ENCODE measurements at regions not wholly inside any gene's neighbourhood (a gene's known extent, or its start where the extent isn't known, plus 50 kb on each side); places are given as distances from the start of the nearest gene placed in this dataset.

- intact Hi-C loops (cut with DNase I), result no loop called here
- no peak for TF ChIP-seq CTCF (IDR thresholded peaks at IDR 0.05)
These were observed 97.9 kb upstream of the ETV3 start for GRCh38 chr1:157236072-157236471.

GRCh38 chr1:157235307-157235706, 97.1 kb upstream of the ETV3 start:
- intact Hi-C loops (cut with DNase I), result no loop called here
- no peaks in the 10 kb centered on the region for H3K36me3 ChIP-seq
- TF ChIP-seq CTCF (IDR thresholded peaks at IDR 0.05), result no peak
- H3K9ac ChIP-seq (ENCODE audit: low read depth in 2 of 2, low read length in 2 of 2), result no peak overlapping the region
- no peak overlapping the region for H3K27ac ChIP-seq
- H3K27me3 ChIP-seq, result no peaks in the 10 kb centered on the region
- no peaks in the 10 kb centered on the region for H3K4me1 ChIP-seq
- H3K4me3 ChIP-seq, result no peak overlapping the region
- no peaks in the 10 kb centered on the region for H3K9me3 ChIP-seq
- DNase-seq, result no peak

More at GRCh38 chr1:157236072-157236471, 97.9 kb upstream of the ETV3 start:
- DNase-seq, result no peak
- Histone ChIP-seq H3K36me3 (no peaks in the 10 kb centered on the region), H3K9me3 (no peaks in the 10 kb centered on the region), H3K27ac (no peak overlapping the region), H3K4me1 (peaks cover 5% of the 10 kb centered on the region), H3K4me3 (no peak overlapping the region), H3K9ac (ENCODE audit: low read depth in 2 of 2, low read length in 2 of 2) (no peak overlapping the region), H3K27me3 (no peaks in the 10 kb centered on the region)

- TF ChIP-seq CTCF (IDR thresholded peaks at IDR 0.05), result no peak
- Histone ChIP-seq H3K36me3 (no peaks in the 10 kb centered on the region), H3K27ac (no peak overlapping the region), H3K4me3 (no peak overlapping the region), H3K9me3 (no peaks in the 10 kb centered on the region), H3K27me3 (no peaks in the 10 kb centered on the region), H3K9ac (ENCODE audit: low read depth in 2 of 2, low read length in 2 of 2) (no peak overlapping the region), H3K4me1 (no peaks in the 10 kb centered on the region)
- no peak for DNase-seq
- intact Hi-C loops (cut with DNase I), result no loop called here
These were observed 96.6 kb upstream of the ETV3 start for GRCh38 chr1:157234705-157235273.

- no peaks in the 10 kb centered on the region for H3K27me3 ChIP-seq
- H3K4me3 ChIP-seq, result no peak overlapping the region
- no peak for DNase-seq
- no peaks in the 10 kb centered on the region for H3K4me1 ChIP-seq
- intact Hi-C loops (cut with DNase I), result no loop called here
- no peak overlapping the region for H3K9ac ChIP-seq (ENCODE audit: low read depth in 2 of 2, low read length in 2 of 2)
- TF ChIP-seq CTCF (IDR thresholded peaks at IDR 0.05), result no peak
- H3K9me3 ChIP-seq, result no peaks in the 10 kb centered on the region
- no peak overlapping the region for H3K27ac ChIP-seq
- H3K36me3 ChIP-seq, result no peaks in the 10 kb centered on the region
These were observed 94.9 kb upstream of the ETV3 start for GRCh38 chr1:157233131-157233530.

- peak; percentile 28 for DNase-seq
- Histone ChIP-seq H3K27ac (no peak overlapping the region), H3K9ac (ENCODE audit: low read depth in 2 of 2, low read length in 2 of 2) (no peak overlapping the region), H3K4me3 (no peak overlapping the region), H3K27me3 (no peaks in the 10 kb centered on the region), H3K9me3 (no peaks in the 10 kb centered on the region), H3K36me3 (no peaks in the 10 kb centered on the region), H3K4me1 (no peaks in the 10 kb centered on the region)
- intact Hi-C loops (cut with DNase I), result no loop called here
- TF ChIP-seq CTCF (IDR thresholded peaks at IDR 0.05), result no peak
These were observed 93.8 kb upstream of the ETV3 start for GRCh38 chr1:157231846-157232525.
